NCI-H1417 (cell line): ENCODE measurements at regions not wholly inside any gene's neighbourhood (a gene's known extent, or its start where the extent isn't known, plus 50 kb on each side); places are given as distances from the start of the nearest gene placed in this dataset.
A peak's percentile ranks its signal among the peaks of the same experiment; 100 is the strongest.
"Not testable (repeated sequence)": the region's sequence is repeated elsewhere in the genome, so short reads cannot be mapped to it uniquely, and the experiment has no call there.

ENCODE experiments used
- DNase-seq, 3 experiments: peaks; one replicate each; lab custom pipeline; 2025; lab: John Stamatoyannopoulos, UW

DNA sequence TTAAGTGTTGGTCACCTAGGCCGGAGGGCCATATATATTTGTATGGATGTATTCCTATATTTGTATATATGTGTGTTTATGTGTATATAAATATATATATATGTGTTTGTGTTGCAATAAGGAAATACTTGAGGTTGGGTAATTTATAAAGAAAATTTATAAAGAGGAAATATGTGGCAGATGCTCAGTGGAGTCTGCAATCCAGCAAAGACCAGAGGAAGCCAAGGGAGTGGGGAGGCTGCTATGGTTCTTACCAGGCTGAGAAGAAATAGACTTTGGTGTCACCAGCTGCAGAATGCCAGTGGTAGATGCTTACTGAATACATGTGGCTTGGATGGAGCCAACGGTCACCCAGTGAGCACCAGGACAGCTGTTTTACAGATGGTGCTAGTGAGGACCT is 97.4 kb upstream of the ELOVL5 start:
- DNase-seq = no peak

DNA sequence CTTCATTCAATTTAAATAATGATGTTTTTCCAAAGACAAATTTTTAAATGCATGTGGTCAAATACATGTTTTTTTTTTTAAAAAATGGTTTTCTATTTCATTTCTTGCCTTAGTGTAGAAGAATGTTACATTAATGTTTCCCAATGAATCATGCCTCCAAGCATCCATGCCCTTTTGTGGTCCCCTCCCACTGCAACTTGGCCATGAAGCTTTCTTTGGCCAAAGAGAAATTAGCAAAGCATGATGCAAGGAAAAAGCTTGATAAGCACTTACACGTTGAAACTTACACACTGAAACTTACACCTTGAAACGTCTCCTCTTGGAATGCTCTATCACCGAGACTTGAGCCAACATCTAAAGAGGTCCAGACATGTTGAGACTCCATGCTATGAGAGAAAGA is 93.0 kb upstream of the ELOVL5 start:
- no peak for DNase-seq

DNA sequence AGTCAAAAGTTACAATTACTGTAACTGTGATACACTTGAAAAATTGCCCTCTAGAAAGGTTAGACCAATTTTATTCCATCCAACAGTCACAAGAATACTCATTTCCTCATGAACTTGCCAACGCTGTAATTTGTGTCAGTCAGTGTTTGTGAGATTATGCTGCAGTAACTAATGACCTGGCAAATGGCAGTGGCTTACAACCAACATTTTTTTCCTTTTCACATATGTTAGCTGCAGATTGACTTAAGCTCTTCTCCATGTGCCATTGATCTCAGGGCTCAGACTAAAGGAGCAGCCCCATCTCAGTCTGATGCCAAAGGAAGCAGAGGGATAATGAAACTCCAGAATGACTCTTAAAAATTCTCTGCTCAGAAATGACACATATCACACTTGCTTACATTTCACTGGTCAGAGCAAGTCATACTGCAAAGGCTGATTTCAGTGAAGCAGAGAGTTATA is 92.3 kb upstream of the ELOVL5 start:
- no peak for DNase-seq

DNA sequence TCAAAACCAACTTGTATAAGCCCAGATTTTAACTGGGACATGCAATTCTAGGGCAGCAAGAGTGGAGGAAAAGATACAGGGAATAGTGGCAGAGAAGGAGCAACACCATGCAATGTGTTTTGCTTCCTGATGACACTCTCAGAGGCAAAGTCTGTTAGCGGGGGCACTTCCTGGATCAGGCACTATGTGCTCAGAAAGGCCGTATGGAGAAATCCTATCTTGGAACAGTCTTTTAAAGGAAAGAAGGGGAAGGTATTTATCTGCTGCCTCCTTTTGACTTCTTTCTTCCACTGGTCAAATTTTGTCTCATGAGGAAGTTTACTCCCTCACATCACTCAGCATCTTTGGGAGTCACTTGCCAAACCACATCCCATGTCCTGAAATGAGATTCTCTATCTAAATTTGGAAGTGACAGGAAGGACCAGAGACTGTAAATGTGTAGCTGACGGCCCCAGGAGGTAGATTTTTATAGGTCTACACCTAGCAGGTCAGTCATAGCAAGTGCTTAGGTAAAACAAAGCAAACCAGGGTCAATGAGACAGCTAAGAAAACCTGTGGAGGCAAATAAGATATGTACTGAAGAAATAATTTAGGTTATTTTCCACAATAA is 91.7 kb upstream of the ELOVL5 start:
- DNase-seq = no peak

DNA sequence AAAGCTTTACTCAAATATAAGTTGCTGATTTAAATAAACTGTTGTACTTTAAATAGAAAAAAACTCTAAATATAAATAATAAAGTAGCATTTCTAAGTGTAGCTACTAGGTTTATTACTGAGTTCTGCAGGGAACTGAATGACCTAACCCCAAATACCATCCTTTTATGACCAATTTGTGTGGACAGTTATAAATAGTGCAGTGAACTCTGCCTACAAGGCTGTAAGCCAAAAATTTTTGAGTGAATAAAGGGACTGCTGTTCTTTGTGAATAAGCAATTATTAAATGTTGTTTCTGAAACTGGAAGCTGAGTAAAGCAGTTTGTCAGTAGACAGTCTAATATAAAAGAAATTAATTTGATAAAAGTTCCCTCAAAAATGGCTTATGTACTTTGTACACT is 90.8 kb upstream of the ELOVL5 start:
- DNase-seq = no peak

DNA sequence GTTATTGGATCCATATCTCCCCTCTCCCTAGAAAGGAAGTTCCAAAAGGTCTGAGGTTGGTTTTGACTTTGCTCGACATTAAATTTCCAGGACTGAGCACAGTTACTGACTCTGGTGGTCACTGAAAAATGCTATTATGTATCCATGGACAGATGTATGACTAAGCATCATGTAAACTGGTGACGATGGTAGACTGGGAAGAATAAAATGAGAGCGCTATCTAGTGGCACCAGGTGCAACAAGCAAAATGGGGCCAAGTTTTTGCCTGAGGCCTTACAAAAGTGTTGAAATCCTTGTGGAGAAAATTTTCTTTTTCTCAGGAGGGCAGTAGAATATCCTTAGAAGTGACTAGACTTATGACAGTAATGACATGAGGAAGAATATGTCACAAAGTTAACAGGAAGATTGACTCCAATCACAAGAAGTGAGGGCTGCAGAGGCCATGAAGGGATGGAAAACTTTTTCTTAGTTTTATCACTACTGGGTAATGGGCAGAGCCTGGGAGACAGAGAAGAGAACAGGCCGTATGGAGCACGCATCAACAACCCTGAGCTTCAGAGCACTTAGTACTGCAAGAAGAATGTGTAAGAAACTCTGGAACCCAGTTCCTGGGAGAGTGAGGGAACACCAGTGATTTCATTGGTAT is 88.9 kb upstream of the ELOVL5 start:
- DNase-seq = peak; percentile 8 to 58 (median 13)

DNA sequence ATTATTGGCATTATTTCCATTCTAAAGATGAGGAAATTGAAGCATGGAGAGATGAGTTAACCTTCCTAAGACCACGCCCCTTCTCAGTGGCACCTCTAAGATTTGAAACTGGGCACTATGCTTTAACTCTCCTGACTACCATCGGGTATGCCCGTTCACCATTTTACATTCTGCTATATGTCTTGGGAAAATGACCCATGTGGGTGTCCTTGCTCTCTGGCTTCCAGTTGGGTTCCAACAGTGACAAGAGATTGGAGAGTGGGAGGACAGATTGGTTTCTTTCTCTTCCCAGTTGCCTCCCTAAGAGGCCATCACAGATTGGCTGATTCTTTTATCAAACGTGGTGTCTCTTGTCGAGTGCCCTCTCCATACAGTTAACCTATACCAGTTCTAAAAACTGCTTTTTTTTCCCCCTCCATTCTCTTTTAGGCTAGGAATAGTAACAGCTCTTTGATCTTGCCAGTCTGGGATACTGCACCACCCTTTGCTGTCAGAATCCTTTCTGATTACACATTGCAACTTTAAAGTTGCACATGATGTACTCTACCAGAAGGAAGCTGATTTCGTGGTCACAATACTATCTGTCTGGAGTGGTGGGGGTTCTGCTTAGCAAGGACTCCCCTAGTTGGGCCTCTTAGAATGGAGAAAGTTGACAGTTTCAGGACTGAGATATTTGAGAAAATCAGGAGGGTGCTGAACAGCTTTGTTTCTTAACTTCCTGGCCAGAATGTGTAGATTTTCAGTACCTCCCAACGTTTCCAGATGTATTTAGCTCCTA is 88.0 kb upstream of the ELOVL5 start:
- DNase-seq = no peak

DNA sequence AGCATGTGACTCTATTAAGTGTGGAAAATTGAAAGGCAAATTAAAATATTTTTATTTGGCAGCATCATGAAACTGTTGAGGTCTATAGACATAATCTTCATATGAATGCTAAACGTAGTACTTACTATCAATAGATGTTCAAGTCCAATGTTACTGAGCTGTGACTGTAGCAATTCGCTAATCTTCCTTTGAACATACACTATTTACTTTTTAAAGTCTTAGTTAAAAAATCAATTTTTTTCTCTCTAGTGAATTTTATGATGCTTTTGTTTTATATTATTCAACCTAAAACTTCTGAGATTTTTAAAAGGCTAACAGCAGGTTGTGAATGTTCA is 85.2 kb upstream of the ELOVL5 start:
- no peak for DNase-seq

DNA sequence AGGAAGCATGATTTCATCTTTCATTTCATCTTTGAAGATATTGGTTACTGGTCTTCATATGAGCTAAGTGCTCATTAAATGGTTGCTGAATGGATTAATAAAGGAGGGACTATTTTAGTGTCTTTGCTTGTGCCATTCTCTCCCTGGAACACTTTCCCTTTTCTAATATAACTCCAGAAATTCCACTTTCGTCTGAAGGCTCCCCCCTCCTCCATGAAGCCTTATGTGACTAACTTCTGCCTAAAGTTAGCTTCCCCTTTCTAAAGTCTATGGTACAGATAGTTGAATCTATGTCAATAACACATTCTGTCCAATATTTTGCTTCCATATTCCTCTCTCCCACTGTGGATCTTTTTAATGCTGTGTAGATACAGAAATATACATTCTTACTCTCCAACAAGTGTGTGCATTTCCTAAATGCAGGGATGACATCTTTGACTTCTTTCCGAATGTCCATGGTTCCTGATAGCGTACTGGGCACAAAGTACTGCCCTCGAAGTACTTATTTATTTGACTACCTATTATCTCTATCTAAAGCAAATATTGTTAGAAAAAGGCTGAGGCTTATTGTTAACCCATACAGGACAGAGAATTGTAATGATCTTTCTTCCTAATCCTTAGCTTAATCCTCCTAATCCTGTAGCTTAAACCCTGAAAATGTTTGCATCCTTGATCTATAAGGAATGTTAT is 84.7 kb upstream of the ELOVL5 start:
- peak in 1 of 3 experiments; percentile 8 for DNase-seq

DNA sequence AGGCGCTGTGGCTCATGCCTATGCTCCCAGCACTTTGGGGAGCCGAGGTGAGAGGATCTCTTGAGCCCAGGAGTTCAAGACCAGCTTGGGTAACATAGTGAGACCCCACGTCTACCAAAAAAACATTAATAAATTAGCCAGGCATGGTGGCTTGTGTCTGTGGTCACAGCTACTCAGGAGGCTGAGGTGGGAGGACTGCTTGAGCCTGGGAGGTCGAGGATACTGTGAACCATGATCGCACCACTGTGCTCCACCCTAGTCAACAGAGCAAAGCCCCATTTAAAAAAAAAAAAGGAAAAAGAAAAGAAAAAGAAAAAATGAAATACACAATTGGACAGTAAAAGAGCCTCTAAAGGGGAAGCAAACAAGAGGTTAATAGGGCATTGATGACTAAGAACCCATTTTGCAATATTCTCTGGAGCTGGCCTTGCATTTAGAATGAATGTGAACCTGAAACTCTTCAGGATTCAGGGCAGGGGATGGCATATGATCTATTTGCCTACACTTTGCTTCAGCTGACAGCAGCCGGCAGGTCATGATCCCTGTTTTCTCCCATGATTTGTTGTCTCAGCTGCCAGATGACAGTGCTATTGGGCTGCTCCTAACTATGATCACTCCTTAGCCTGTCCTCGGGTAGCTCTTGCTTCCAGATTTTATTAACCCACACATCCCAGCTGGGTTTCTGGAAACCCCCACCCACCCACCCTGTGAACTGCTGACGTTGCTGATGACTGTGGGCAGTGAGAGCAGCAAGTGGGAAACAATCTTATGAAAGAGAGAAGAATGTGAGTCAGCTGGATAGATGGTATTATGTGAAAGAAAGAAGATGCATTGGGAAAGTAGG is 83.8 kb upstream of the ELOVL5 start:
- peak in 2 of 3 experiments; percentile 13 to 62 for DNase-seq

DNA sequence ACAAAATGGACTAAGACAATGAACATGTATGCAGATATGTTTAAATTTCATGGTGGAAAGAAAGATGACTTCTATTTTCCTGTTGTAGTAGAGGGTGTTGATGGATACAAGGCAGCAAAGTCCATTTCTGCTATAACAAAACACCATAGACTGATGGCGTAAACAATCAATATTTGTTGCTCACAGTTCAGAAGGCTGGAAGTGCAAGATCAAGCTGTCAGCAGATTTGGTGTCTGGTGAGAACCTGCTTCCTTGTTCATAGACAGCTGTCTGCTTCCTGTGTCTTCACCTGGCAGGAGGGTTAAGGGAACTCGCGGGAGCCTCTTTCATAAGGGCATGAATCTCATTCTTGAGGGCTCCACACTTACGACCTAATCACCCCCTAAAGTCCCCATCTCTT is 83.0 kb upstream of the ELOVL5 start:
- no peak for DNase-seq

DNA sequence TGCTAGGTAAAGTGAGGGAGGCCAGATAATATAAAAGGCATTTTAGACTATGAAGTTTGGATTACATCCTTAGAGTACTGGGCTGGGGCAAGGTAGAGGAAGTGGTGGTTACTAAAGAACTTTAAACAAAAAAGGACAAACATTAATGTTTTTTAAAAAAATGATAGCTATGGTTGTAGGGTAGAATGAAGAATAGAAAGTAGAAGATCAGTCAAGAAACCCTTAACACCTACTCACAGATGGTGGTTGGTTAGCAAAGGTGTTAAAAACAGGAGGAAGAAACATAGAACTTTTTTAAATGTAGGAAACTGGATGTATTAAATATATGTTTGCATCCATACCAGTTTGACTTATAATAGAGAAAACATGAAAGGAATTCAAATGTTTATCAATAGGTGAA is 80.7 kb upstream of the ELOVL5 start:
- no peak for DNase-seq

DNA sequence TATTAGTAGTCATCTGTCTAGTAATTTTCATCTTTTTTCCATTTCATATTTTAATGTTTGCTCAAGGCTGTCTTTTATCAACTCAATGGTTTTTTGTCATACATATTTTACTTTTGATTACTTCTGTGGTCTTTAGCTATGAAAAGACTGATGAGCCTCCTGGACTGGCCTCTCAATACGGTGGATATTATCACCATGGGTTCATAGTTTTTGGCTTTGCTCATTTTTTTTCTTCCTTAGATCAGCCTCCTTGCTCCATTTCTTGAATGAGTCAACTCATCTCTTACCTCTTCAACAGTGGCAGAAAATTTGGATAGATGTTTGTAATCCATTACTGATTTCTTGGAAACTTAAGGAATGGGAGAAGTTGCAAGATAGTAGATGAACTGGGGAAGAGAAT is 80.1 kb upstream of the ELOVL5 start:
- no peak for DNase-seq

DNA sequence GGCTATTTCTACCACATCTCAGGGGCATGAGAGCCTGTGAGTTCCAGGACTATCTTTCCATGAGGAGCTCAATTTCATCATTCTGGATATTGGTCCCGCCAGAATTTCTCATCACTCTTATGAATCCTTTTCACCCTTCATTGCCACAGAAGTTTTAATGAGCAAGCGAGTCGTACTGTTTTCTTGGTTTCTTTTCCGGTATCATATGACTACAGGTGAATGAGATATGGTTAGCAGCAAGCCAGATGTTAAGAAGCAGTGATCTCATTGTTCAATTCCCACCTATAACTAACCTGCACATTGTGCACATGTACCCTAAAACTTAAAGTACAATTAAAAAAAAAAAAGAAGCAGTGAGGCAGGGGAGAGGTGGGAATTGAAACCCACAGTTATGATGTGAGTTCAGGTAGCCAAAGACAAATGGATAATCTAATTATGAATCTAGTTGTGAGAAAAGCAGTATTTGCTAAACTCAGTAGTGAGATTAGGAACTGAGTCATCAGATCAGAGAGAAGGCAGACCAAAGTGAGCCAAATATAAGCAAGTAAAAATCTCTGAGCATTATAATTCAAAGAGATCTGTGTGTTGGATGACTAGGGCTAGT is 78.0 kb upstream of the ELOVL5 start:
- DNase-seq = no peak

DNA sequence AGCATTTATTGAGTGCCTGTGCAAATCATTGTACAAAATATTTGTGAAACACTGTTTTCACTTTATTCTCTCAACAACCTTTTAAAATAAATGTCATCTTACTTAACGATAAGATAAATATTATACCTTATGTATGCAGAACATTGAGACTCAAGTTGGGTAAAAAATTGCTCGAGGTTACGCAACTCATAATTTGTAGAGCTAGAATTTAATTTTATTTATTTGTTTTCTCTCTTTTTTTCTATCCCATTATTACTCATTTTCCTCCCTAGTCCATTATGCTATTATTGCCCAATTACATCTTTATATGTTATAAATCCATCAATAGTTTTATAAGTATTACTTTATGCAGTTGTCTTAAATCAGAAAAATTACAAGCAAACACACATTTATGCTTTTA is 77.4 kb upstream of the ELOVL5 start:
- no peak for DNase-seq

DNA sequence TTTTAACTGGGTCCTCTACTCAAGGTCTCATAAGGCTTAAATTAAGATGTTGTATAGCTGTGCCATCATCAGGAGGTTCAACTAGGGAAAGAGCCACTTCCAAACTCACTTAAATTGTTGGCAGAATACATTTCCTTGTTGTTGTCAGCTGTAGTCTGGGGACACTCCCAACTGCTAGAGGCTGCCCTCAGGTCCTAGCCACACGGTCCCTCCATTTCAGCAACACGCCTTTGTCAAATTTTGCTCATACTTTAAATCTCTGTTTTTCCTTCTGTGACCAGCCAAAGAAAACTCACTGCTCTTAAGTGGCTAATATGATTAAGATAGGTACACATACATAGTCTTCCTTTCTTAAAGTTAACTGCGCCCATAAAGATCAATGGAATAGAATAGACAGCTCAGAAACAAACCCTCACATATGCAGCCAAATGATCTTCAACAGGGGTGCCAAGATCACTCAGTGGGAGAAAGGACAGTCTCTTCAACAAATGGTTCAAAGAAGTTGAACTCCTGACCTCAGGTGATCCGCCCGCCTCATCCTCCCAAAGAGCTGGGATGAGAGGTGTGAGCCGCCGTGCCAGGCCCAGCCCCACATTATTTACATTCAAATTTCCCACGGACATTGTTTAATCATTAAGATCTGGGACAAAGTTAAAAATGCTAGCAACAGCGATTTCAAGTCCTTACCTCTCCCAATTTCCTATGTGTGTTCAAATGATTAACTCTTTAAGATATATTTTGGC is 76.4 kb upstream of the ELOVL5 start:
- no peak for DNase-seq

DNA sequence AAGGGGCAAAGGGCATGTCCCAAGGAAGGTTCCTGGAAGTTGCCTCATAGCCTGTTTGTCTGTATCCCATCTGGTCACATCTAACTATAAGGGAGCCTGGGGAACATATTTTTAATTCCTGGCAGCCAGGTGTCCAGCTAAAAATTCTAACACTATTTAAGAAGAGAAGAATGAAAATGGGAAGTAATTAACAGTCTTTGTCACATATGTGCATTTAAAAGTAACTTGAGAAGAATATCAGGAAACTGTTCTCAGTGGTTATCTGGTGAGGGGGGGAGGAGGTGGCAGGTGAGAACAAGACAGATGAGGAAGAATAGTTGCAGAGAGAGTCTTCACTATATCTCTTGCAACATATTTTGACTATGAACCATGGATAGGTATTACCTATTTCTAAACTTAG is 75.5 kb upstream of the ELOVL5 start:
- no peak for DNase-seq

DNA sequence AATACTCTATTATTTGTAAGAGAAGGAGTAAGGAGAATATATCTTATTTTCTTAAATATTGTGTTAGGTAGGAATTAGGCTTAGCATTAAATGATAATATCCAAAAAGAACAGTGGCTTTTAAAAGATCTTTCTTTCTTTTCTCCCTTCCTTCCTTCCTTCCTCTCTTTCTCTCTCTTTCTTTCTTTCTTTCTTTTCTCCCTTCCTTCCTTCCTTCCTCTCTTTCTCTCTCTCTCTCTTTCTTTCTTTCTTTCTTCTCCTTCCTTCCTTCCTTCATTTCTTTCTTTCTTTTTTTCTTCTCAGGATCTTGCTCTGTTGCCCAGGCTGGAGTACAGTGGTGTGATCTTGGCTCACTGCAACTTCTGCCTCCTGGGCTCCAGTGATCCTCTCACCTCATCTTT is 74.8 kb upstream of the ELOVL5 start:
- not testable (repeated sequence) for DNase-seq

DNA sequence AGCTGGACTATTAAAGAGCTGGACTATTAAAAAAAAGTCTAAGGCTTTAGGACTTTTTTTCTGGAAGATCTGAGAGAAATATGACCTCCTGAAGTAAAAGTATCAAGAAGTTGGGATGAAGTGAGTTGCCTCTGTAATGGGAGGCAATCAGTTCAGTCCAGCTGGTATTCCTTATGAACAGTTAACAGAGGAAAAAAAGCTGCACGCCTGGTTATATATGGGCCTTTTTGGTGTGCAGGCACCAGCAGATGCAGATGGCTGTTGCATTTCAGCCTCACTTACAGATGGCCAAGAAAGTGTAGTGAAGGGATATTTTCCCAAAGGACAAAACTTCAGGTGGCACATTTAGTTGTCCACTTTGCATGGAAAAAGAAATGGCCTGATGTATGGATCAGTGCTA is 70.3 kb upstream of the ELOVL5 start:
- DNase-seq = no peak

DNA sequence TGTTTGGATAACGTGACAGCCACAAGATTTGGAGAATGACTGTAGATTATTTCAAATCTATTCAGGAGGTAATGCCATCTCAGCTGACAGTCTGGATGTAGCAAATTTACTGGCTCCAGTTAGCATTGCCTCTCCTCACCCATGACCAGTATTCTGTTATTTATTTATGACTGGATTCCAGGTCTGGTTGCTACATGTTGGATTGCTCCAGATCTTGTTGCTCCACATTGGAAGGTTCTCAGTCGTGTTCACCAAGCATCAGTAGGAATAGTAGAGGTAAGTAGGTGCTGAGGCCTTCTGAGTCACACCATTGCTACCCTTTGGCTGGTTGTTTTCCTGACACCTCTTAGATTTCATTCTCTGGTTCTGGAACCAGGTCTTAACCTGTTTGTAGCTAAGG is 69.5 kb upstream of the ELOVL5 start:
- no peak for DNase-seq

DNA sequence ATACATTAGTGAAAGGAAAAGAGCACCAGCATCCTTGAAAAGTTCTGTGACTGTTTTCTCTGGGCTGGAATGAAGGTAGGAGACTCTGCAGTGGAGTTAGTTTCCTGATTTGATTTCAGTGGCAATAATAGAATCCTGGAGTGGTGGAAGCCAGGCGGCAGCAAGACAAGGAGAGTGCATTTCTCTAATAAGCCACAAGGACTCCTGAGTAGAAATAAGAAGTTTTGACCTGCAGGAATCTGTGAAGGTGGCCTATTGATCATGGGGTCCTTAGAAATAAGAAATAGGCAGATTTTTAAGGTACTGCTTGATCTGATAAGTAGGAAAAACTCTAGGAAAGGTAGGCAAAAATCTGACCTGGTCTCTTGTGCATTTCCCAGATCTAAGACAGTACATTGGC is 68.4 kb upstream of the ELOVL5 start:
- no peak for DNase-seq
